GM23248 (cell line): ENCODE measurements at regions not wholly inside any gene's neighbourhood (a gene's known extent, or its start where the extent isn't known, plus 50 kb on each side); places are given as distances from the start of the nearest gene placed in this dataset.

Experiments used
- EZH2 ChIP-seq: fragments of 200-600 bp; sonication (generic); IDR thresholded peaks from 2 replicates; pipeline ENCODE4 v1.6.1; 2018; ENCODE audit warnings: antibody characterized with exemption, mild to moderate bottlenecking; ENCODE audit not compliant: insufficient read depth, poor library complexity, severe bottlenecking
- EZH2phosphoT487 ChIP-seq: fragments of 200-600 bp; sonication (generic); IDR thresholded peaks from 2 replicates; pipeline ENCODE4 v1.6.1; 2018; ENCODE audit warnings: antibody characterized with exemption, moderate library complexity, mild to moderate bottlenecking, low read depth; ENCODE audit not compliant: insufficient read depth

GRCh38 chr2:223230352-223230751 lies 178.4 kb downstream of the KCNE4 start:
- TF ChIP-seq EZH2, result no peak
- TF ChIP-seq EZH2phosphoT487, result no peak
